SK-N-MC (cell line): ENCODE measurements at regions not wholly inside any gene's neighbourhood (a gene's known extent, or its start where the extent isn't known, plus 50 kb on each side); places are given as distances from the start of the nearest gene placed in this dataset.

Source experiments
- EZH2 ChIP-seq: fragments of 200-600 bp; sonication (generic); IDR thresholded peaks from one replicate; pipeline ENCODE4 v1.6.1; 2017; ENCODE audit warnings: antibody characterized with exemption
- FOXP2 ChIP-seq: optimal IDR thresholded peaks from 2 replicates; pipeline ENCODE3; 2011; ENCODE audit warnings: mild to moderate bottlenecking, moderate library complexity; ENCODE audit not compliant: insufficient read depth; ENCODE audit errors: extremely low read length, control extremely low read depth
- POLR2AphosphoS5 ChIP-seq: IDR thresholded peaks from 2 replicates; pipeline ENCODE4 v1.6.1; 2012; ENCODE audit warnings: mild to moderate bottlenecking, low read depth, low read length, borderline replicate concordance

GRCh38 chr14:34368115-34368970 lies 93.7 kb downstream of the SPTSSA start:
- no peak for TF ChIP-seq EZH2
- TF ChIP-seq POLR2AphosphoS5 = no peak
- no peak for TF ChIP-seq FOXP2
